GM23338 (cell line): ENCODE measurements at regions not wholly inside any gene's neighbourhood (a gene's known extent, or its start where the extent isn't known, plus 50 kb on each side); places are given as distances from the start of the nearest gene placed in this dataset.

Source experiments
- ATAC-seq: fragments of 200-7000 bp; cut with Tn5 transposase; 3 replicates; pipeline ENCODE4 v1.9.1; 2020
- DNase-seq: peaks from one replicate; pipeline ENCODE4 v3.0.0-alpha.2; 2015; ENCODE audit warnings: low spot score
- H2AFZ ChIP-seq: fragments of 200-600 bp; sonication (generic); 2 replicates; pipeline ENCODE4 v1.8.0; 2016; ENCODE audit warnings: antibody characterized with exemption, mild to moderate bottlenecking, moderate library complexity
- H3F3A ChIP-seq: fragments of 200-600 bp; sonication (generic); replicated peaks from 2 replicates; pipeline ENCODE4 v1.8.0; 2017; ENCODE audit warnings: antibody characterized with exemption, mixed run types, low read depth
- H3K27ac ChIP-seq: fragments of 200-600 bp; sonication (generic); 2 replicates; pipeline ENCODE4 v1.6.1; 2016; ENCODE audit warnings: low read depth
- H3K27me3 ChIP-seq: fragments of 200-600 bp; sonication (generic); 2 replicates; pipeline ENCODE4 v1.8.0; 2016; ENCODE audit warnings: mild to moderate bottlenecking, mixed run types, moderate library complexity; ENCODE audit not compliant: insufficient read depth
- H3K36me3 ChIP-seq: fragments of 200-600 bp; sonication (generic); 2 replicates; pipeline ENCODE4 v1.8.0; 2016; ENCODE audit warnings: mild to moderate bottlenecking; ENCODE audit not compliant: insufficient read depth
- H3K4me1 ChIP-seq: fragments of 200-600 bp; sonication (generic); 2 replicates; pipeline ENCODE4 v1.8.0; 2016; ENCODE audit warnings: mild to moderate bottlenecking, moderate library complexity; ENCODE audit not compliant: insufficient read depth
- H3K4me2 ChIP-seq: fragments of 200-600 bp; sonication (generic); 2 replicates; pipeline ENCODE4 v1.7.1; 2017; ENCODE audit warnings: mixed run types
- H3K4me3 ChIP-seq: fragments of 200-600 bp; sonication (generic); 2 replicates; pipeline ENCODE4 v1.6.1; 2016; ENCODE audit warnings: mixed run types
- H3K79me2 ChIP-seq: fragments of 200-600 bp; sonication (generic); replicated peaks from 2 replicates; pipeline ENCODE4 v1.8.0; 2017; ENCODE audit warnings: mild to moderate bottlenecking; ENCODE audit not compliant: insufficient read depth
- H3K9me2 ChIP-seq: fragments of 200-600 bp; sonication (generic); 2 replicates; pipeline ENCODE4 v1.8.0; 2017; ENCODE audit not compliant: insufficient read depth
- H4K20me1 ChIP-seq: fragments of 200-600 bp; sonication (generic); replicated peaks from 2 replicates; pipeline ENCODE4 v1.8.0; 2017; ENCODE audit warnings: mild to moderate bottlenecking; ENCODE audit not compliant: insufficient read depth
- H3K27ac Mint-ChIP-seq: 2 replicates; pipeline ENCODE4 v1.8.0; 2020; ENCODE audit warnings: inconsistent platforms, mild to moderate bottlenecking, moderate library complexity, mixed read lengths
- H3K27me3 Mint-ChIP-seq: 3 replicates; pipeline ENCODE4 v1.8.0; 2022; ENCODE audit warnings: low read depth, mild to moderate bottlenecking, moderate library complexity, mixed read lengths, inconsistent platforms; ENCODE audit not compliant: insufficient read depth, poor library complexity
- H3K36me3 Mint-ChIP-seq: 3 replicates; pipeline ENCODE4 v1.8.0; 2021; ENCODE audit warnings: low read depth, mild to moderate bottlenecking, inconsistent platforms, moderate library complexity, mixed read lengths
- H3K4me1 Mint-ChIP-seq: 3 replicates; pipeline ENCODE4 v1.8.0; 2020; ENCODE audit warnings: mild to moderate bottlenecking, inconsistent platforms, mixed read lengths
- H3K4me3 Mint-ChIP-seq: 3 replicates; pipeline ENCODE4 v1.8.0; 2021; ENCODE audit warnings: moderate library complexity, mild to moderate bottlenecking, inconsistent platforms, mixed read lengths
- H3K9me3 Mint-ChIP-seq: 3 replicates; pipeline ENCODE4 v1.8.0; 2020; ENCODE audit warnings: moderate library complexity, mild to moderate bottlenecking, inconsistent platforms, mixed read lengths
- CREB1 ChIP-seq: fragments of 250-450 bp; sonication (Bioruptor Pico); IDR thresholded peaks from 2 replicates; pipeline ENCODE4 v1.5.0; 2020; ENCODE audit warnings: low read depth, mild to moderate bottlenecking, moderate library complexity
- CTCF ChIP-seq, 2 experiments: fragments of 200-600 bp in 1 of 2; sonication (generic) in 1 of 2; conservative IDR thresholded peaks; 2 replicates each; pipeline versions ENCODE4 v1.5.1 to v1.6.1; 2016 to 2017; ENCODE audit warnings: antibody characterized with exemption in 2 of 2, low read depth in 2 of 2, mild to moderate bottlenecking in 2 of 2, moderate library complexity in 1 of 2
- ETS1 ChIP-seq: IDR thresholded peaks from 2 replicates; pipeline ENCODE4 v1.6.1; 2016; ENCODE audit warnings: antibody characterized with exemption
- EZH2 ChIP-seq: fragments of 200-600 bp; sonication (generic); IDR thresholded peaks from one replicate; pipeline ENCODE4 v1.8.0; 2017; ENCODE audit warnings: antibody characterized with exemption, mild to moderate bottlenecking, low read depth; ENCODE audit not compliant: unreplicated experiment
- EZH2phosphoT487 ChIP-seq: fragments of 200-600 bp; sonication (generic); IDR thresholded peaks from one replicate; pipeline ENCODE4 v1.8.1; 2018; ENCODE audit warnings: antibody characterized with exemption; ENCODE audit not compliant: unreplicated experiment
- JUNB ChIP-seq: IDR thresholded peaks from one replicate; pipeline ENCODE4 v1.6.1; 2016; ENCODE audit warnings: antibody characterized with exemption; ENCODE audit not compliant: unreplicated experiment
- NANOG ChIP-seq: IDR thresholded peaks from 2 replicates; pipeline ENCODE4 v1.6.1; 2016; ENCODE audit warnings: antibody characterized with exemption, borderline replicate concordance
- POLR2AphosphoS5 ChIP-seq: IDR thresholded peaks from 2 replicates; pipeline ENCODE4 v1.6.1; 2016; ENCODE audit warnings: antibody characterized with exemption, low read depth
- STAT1 ChIP-seq: IDR thresholded peaks from one replicate; pipeline ENCODE4 v1.6.1; 2016; ENCODE audit warnings: antibody characterized with exemption; ENCODE audit not compliant: unreplicated experiment
- ZNF114 ChIP-seq: fragments of 250-450 bp; sonication (Bioruptor Pico); IDR thresholded peaks from 2 replicates; pipeline ENCODE4 v1.5.0; 2020; ENCODE audit warnings: mild to moderate bottlenecking, moderate library complexity
- ZNF331 ChIP-seq: fragments of 250-450 bp; sonication (Bioruptor Pico); IDR thresholded peaks from 2 replicates; pipeline ENCODE4 v1.5.0; 2020; ENCODE audit warnings: low read depth, mild to moderate bottlenecking, moderate library complexity
- ZNF462 ChIP-seq: fragments of 250-450 bp; sonication (Bioruptor Pico); IDR thresholded peaks from 2 replicates; pipeline ENCODE4 v1.5.0; 2020; ENCODE audit warnings: mild to moderate bottlenecking, moderate library complexity

GRCh38 chrX:69282893-69283690, 117.8 kb upstream of the PJA1 start:
- Histone ChIP-seq H3K79me2 (no peaks in the 10 kb centered on the region), H3K9me2 (no peaks in the 10 kb centered on the region), H3F3A (no peaks in the 10 kb centered on the region), H4K20me1 (no peaks in the 10 kb centered on the region), H2AFZ (no peak overlapping the region), H3K27ac (no peak overlapping the region), H3K4me2 (no peak overlapping the region), H3K4me3 (no peak overlapping the region), H3K36me3 (no peaks in the 10 kb centered on the region), H3K4me1 (peaks cover 8% of the 10 kb centered on the region; the same call in 1 of the 2 replicates), H3K27me3 (peaks cover 53% of the 10 kb centered on the region)
- peak; percentile 29 for DNase-seq
- Mint-ChIP-seq H3K27ac (no peak overlapping the region), H3K4me3 (no peak overlapping the region), H3K9me3 (no peaks in the 10 kb centered on the region), H3K36me3 (no peaks in the 10 kb centered on the region), H3K27me3 (peaks cover 27% of the 10 kb centered on the region), H3K4me1 (peaks cover 30% of the 10 kb centered on the region)
- ATAC-seq: peak; percentile 50
- peak; percentile 39 to 62; a peak in 3 of 4 replicates for TF ChIP-seq CTCF (conservative IDR thresholded peaks at IDR 0.05; ENCODE audit: low read depth in 2 of 2)
- TF ChIP-seq STAT1: no peak

GRCh38 chrX:69280933-69281332, 115.7 kb upstream of the PJA1 start:
- Histone ChIP-seq H3K27ac (no peak overlapping the region), H2AFZ (no peak overlapping the region), H3K36me3 (no peaks in the 10 kb centered on the region), H3K79me2 (no peaks in the 10 kb centered on the region), H3K27me3 (peaks cover 55% of the 10 kb centered on the region), H3F3A (no peaks in the 10 kb centered on the region), H3K9me2 (no peaks in the 10 kb centered on the region), H3K4me2 (no peak overlapping the region), H3K4me3 (no peak overlapping the region), H3K4me1 (peaks cover 17% of the 10 kb centered on the region; the same call in 1 of the 2 replicates), H4K20me1 (no peaks in the 10 kb centered on the region)
- ATAC-seq (no peak), DNase-seq (no peak)
- Mint-ChIP-seq H3K27ac (no peak overlapping the region), H3K27me3 (peaks cover 33% of the 10 kb centered on the region), H3K36me3 (no peaks in the 10 kb centered on the region), H3K9me3 (no peaks in the 10 kb centered on the region), H3K4me1 (peaks cover 38% of the 10 kb centered on the region), H3K4me3 (no peak overlapping the region)
- no peak for TF ChIP-seq STAT1
- TF ChIP-seq ZNF462: no peak
- TF ChIP-seq NANOG: no peak
- TF ChIP-seq POLR2AphosphoS5: no peak
- TF ChIP-seq ZNF331 (CRISPR knock-in tag): no peak
- TF ChIP-seq EZH2phosphoT487: no peak
- TF ChIP-seq CREB1: no peak
- no peak for TF ChIP-seq JUNB
- no peak for TF ChIP-seq ZNF114 (CRISPR knock-in tag)
- TF ChIP-seq EZH2: no peak
- no peak for TF ChIP-seq ETS1
